ENCODE measurements at regions not wholly inside any gene's neighbourhood (a gene's known extent, or its start where the extent isn't known, plus 50 kb on each side); places are given as distances from the start of the nearest gene placed in this dataset.
A peak's percentile ranks its signal among the peaks of the same experiment; 100 is the strongest.

DNA sequence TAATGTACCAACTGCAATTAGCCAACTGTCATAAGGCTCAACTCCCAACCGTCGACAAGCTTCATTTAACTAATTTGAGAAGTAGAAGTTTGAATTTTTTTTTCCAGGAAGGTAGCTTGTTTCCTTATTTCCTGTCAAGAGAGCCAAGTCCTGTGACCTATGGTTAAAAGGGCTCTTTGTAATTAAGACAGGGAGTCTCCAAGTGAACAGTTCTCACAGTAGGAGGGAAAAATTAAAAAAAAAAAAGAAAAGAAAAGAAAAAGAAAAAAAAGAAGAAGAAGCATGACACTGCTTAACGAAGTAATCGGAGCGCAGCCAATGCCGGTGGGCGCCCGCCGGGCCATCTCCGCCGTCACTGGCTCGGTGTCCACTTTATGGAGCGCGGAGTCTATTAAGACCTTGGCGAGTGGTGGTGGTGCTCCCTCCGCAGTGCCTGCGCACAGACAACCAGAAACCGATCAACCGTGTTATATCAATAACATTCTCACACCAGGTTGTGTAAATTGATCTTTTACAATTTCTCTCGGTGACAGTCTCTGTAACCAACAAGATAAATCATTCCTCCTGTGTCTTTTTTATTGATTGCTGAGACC lies 197.2 kb upstream of the POU3F3 start:
- no peak for DNase-seq

DNA sequence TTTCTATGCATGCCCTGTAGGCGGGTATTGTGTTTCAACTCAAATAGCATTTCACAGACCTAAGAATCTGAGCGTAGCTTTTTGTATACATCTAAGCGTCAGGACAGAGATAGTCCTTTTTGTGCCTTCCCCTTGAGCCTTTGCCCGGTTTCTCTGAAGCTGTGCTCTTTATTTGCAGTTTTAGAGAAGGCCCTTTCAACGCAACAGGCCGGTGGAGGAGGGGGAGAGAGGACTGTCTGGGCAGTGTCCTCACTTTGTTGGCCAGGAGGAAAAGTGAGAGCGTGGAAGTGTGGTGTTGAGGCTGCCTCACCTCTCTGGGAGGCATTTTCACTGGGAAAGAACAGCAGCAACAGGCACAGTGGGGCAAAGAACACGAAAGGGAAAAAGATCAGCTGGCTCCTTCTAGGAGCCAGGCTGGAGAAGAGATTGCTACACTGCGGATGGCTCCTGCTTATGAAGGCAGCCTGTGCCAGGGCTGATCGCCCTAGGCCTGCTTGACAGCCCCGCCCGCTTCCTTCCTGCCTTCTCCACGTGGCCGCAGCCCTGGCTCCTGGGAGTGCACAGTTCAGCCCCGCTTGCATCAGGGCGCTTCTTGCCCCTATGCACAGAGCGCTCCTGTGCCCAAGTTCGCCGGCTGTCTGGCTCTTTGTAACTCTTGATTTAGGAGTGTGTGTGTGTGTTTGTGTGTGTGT lies 195.6 kb upstream of the POU3F3 start:
- DNase-seq = peak in 1 of 5 donors; percentile 20

DNA sequence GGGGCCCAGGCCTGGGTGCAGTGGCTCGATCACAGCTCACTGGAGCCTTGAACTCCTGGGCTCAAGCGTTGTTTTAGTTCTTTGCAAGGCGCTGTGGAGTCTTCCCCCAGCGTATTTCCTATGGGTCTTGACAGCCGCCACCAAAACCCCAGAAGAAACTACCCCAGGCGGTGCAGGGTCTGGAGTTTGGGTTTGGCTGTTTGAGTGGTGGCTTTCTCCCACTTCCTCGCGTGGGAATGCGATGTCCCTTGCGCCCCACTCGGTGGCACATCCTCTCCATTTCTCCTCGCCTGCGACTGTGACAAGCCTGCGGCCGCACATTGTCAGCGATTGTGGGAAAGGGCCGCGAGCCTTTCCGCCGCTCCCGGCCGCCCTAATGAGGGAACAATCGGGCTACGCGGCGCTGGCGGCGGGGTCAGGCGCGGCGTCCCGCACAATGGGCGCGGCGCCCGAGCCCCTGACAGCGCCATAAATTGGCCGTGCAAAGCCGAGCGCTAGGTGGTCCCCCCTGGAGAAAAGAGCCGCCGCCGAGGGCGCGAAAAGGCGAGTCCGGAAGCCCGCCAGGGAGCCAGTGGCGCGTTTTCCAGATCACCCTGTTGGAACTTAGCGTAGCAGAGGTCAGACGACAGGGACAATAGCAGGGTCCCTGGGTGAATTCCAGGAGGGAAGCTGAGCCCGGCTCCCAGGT lies 194.9 kb upstream of the POU3F3 start:
- DNase-seq = no peak

DNA sequence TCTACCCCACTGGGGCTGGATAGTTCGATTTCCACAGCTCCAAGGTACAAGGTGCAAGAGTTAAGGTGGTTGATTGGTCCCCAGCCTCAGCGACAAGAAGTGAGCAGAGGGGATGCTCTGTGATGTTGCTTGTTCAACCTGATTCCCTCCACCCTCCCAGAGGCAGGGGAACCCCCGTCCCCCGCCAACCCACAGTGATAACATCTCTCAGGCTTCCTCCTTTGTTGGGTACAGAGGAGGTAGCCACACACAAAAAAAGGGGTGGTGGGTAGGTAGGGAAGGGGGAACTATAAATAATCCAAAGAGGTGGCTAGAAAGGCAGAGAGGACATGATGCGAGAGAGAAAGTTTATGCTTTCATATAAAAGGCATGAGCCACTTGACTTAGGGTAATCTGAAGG lies 192.9 kb upstream of the POU3F3 start:
- no peak for DNase-seq

DNA sequence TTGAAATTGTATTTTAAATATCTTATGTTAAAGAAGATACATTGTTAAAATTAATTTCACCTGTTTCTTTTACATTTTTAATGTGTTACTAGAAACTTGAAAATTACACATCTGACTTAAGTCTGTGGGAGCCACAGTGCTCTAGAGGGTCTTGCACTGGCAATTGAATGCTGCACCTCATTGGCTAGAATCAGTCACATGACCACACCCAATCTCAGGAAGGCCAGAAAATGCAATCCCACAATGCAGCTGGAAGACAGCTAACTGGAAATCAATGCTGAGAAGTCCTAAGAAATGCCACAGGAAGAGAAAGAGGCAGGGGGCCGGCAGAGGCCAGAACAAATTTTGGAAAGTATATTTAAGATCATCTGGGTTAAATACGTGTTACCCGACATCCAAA lies 189.2 kb upstream of the POU3F3 start:
- no peak for DNase-seq

DNA sequence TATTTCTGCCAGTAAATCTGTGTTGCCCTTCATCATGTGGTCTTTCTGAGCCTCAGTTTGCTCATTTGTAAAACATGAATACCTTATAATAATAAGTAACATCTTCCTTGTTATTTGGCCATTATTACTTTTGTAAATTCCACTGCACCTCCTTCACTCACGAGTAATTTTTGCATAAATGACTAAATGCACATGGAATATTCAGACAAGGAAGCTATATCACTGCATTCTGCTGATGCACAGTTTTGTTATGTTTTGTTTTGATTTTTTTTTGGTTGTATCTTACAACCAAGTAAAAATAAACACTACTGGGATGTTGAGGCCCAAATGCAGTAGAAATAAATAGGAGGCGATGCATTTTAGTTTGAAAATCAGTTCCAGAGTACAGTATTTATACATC lies 185.3 kb upstream of the POU3F3 start:
- no peak for DNase-seq

DNA sequence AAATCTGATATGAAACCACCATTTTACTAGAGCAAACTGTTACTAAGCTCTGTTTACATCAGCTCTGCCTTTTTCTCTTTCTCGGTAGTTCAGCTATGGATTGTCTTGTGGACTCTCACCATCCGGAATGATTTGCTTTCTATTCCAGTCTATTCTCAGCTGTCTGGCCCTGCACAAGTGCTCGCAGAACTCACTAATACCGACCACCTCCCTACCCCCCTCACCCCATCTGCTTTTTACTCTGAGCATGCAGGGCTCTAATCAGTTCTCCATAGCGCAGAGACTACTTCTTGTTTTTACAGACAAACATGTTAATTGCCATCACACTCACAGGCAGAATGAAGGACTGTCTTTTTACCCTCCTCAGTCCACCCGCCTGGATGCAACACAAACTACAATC lies 180.7 kb upstream of the POU3F3 start:
- DNase-seq = no peak

DNA sequence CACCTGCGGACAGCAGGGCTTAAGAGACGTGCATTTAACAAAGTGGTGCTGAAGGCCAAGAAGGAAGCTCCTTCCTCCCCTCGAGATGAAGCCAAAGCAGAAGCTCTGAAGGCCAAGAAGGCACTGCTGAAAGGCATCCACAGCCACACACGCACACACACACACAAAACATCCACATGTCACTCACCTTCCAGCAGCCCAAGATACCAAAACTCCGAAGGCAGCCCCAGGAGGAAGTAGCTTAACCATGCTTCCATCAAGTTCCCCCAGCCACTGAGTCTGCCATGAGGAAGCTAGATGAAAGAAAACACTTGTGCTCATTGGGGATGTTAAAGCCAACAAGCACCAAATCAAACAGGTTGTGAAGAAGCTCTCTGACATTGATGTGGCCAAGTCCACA lies 175.7 kb upstream of the POU3F3 start:
- DNase-seq = no peak

DNA sequence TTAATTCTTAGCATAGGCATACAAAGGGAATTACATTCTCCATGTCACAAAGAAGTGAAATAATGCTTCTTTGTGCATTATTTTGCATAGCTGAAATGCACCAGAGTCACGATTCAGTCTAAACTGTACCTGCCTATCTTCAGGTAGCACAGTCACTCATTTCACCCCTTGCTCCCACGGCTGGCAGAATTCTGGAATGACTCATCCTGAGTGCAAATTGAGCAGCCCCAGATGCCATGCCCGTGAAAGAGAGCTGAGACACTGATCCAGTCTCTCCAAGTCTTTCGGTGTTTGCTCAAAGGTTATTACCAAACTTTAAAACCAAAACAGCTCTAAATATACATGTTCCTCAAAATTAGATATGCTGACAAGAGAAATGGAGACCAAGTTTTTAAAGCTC lies 168.3 kb upstream of the POU3F3 start:
- no peak for DNase-seq

DNA sequence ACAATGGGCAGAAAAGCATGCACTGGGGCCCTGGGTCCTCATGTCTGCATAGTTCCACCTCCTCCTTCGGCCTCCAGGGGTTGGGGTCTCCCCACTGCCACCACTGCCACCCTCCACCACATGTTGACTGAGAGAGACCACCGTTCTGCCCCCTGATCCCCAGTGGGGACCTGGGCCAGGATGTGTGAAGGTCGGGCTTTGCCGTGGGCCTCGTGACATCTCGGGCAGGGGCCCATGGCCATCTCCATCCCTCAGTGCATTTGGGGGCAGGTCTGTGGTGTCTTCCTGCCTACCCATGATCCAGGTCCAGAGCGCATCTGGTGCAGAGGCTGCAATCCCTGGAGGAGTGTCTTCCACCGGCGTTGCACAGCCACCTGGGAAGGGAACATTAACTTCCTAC lies 166.8 kb upstream of the POU3F3 start:
- no peak for DNase-seq

DNA sequence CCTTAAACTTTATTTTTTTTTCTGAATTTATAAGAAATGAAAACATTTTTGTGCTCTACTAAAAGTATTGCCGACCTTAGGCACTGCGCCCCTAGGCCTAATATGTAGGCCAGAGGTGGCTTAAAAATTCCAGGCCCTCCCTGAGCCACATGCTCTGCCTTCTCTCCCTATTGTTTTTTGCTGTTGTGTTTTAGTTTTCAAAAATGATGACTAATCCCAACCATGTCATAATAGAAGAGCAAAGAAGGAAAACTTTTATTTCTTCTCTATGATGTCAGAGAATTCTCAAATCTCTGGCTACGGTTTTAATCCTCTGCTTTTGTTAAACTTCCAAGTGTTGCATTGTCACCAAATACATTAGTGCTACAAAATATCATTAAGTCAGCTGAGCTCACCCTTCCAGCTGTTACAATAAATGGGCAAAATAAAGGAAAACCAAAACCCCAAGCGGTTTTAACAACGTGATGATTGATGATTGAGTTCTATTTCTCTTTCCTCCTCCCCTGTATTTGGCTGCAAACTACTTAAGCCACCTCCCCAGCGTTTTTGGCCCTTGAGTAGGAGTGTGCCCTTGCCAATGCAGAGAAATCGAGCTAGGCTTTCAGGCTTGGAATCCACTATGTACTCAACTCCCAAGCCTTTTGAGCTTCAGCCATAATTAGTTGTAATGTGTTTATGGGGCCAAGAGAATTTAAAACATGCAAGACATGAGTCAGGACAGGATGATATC lies 163.5 kb upstream of the POU3F3 start:
- DNase-seq = no peak

DNA sequence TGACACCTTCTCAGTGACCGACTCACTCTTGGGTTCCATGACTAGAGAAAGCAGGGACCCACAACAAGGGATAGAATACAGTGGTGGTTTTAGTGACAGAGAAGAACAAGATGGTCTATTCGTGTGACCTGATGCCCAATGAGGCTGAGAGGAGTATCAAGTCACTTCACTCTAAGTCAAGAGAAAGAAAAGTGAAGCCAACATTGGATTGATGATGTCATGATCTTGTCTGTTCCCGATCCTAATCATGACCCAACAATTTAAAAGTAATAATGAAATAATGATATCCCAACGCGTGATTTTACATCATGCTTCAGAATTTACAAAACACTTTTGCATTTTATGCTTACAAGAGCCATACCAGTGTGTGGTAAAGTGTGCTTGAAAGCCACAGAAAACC lies 155.6 kb upstream of the POU3F3 start:
- no peak for DNase-seq

DNA sequence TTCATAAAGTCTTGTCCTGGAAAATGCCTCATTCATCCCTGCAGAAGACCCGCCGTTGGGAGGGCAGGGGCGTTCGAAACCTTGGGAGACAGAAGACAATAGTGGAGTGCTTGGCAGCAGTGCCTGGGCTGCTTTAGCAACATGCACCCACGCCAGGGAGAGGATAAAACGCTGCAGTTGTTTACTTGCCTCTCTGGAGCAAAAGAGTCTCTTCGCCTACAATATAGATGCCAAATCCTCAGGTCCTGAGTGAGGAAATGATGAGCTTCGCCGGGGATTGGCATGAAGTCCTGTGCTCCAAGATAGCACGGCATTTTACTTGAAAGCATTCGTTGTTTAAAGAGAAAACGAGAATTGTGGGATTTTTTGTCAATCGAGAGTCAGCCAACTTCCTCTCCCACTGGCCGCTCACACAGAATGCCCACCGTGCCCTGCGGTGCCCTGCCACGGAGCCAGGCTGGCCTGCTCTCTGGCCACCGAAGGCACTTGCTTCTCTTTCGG lies 152.5 kb upstream of the POU3F3 start:
- no peak for DNase-seq

DNA sequence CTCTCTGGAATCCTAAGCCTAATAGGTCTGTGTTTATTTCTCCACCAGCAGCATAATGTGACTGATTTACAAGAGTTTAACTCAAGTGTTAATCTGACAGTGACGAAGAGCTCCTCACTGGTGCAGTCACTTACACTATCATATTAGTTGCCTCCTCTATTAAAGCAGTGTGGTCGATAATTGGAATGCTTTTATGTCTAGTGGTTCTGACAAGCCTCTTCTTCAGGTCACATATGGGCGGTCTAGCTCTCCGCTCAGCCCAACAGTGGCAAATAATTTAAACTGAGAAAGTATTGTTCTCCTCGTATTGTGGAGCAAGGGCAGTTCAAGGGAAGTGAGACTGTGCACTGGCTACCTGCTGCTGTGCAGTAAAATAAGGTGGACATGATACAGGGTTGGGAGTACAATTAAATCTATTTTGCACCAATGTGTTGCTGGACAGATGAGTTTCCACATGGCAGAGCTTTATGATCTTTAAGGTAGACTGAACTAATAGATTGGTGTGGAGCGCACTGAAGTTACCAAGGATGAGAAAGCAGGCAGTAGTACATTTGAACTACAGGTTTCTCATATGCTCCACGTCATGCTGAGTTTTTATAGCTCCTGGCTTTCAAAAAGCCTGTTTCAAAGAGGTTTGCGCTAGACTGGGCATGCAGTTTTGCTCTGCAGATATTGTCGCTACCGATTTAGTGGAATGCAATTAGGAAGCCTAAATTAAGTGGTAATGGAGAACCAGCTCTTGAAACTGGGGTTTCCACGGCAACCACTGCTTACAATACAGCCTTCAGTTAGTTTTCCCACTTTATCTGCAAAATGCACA lies 151.7 kb upstream of the POU3F3 start:
- no peak for DNase-seq

DNA sequence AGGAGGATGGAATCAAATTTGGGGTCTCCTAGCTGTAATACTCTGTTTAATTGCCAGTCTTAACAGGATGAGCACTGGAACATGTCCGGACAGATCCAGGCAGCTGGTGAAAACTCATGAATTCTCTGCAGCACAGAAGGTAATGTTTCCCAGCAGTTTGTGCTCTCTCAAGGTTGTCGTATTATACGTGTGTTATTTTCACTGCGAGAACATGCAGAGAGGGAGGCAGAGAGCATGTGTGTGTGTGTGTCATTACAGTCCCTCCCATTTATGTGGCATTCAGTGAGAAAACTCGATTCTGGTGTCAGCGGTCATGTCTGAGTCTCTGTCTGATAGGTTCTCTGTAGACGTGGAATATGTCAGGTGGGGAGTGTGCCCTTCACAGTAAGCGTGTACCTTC lies 150.2 kb upstream of the POU3F3 start:
- no peak for DNase-seq

DNA sequence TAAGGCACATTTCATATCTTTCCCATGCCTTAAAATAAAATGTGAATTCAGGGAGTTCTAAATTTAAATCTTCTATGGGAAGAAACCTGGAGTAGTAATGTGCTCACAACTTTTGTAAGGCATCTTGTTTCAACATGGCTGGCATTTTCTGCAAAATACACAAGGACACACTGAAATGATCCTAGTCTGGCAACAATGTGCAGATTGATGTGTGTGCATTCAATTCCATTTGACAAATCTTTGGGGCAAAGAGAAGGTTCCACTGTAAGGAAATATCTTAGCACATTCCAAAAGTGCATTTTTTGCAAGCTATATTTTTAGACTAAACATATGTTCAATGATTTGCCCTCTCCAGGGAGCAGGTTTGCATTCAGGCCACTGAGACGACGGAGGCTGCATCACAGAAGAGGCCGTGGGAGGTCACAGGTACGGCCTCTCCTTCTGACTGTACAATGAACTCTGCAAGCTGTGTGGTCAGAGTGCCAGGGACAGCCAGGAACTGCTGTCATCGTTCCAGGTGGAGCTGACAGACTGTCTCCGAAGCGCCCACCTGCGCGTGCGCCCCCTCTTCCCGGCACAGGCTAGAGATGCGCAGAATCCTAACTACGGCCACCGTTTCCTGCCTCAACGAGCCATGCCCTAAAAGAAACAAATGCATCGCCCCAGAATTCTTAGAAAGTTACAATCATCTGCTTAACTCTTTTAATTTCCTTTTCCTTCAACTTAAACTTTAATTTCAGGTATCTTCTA lies 149.2 kb upstream of the POU3F3 start:
- no peak for DNase-seq

DNA sequence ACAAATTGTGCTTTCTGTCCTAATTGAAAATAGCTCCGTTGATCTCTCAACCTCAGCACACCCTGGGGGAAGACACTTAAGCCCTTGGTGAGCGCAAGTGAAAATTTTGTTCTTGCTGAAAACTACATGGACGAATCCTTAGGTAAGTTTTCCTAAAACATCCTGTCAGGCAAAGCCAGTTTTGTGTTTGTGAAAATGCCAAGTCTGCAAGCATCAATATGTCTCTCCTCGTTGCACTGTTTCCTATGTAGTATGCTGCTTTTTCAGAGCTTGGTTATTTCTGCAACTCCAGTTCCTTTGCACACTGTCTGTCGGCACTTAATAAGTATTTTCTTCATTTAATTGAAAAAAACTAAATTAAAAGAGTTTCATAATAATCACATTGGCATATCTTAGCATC lies 146.9 kb upstream of the POU3F3 start:
- no peak for DNase-seq

DNA sequence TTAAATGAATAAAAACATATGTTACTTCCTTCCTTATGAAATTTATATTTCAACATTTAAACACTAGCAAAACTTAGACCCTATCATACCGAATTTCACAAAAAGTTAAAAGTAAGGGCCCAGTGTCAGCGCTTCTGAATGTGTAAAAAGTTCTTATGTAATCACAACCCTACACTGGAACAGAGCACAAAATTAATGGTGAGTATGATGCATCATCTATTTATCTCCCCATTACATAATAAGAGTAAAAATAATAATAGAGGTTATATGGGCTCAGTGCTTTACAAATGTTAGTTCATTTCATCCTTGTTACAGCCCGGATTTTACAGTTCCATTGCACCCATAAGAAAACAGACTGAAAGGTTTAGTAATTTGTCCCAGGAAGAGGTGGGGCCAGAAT lies 144.9 kb upstream of the POU3F3 start:
- no peak for DNase-seq

DNA sequence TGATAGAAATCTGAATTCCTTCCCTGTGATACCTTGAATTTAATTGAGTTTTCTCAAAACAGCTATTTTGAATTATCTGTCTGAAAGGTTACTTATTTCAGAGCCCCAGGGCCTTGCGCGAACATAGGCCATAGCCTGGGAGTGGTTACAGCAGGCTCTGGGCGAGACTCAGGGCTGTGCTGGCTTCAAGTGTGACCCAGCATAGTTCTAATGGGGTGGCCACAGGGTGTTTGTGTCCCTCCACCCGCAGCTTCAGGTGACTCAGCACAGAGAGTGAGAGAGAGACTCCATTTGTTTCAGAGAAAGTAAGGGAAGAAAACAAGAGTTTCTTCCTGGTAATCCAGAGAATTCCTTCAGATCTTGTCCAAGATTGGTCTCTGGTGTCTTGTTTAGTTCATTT lies 137.9 kb upstream of the POU3F3 start:
- DNase-seq = no peak

DNA sequence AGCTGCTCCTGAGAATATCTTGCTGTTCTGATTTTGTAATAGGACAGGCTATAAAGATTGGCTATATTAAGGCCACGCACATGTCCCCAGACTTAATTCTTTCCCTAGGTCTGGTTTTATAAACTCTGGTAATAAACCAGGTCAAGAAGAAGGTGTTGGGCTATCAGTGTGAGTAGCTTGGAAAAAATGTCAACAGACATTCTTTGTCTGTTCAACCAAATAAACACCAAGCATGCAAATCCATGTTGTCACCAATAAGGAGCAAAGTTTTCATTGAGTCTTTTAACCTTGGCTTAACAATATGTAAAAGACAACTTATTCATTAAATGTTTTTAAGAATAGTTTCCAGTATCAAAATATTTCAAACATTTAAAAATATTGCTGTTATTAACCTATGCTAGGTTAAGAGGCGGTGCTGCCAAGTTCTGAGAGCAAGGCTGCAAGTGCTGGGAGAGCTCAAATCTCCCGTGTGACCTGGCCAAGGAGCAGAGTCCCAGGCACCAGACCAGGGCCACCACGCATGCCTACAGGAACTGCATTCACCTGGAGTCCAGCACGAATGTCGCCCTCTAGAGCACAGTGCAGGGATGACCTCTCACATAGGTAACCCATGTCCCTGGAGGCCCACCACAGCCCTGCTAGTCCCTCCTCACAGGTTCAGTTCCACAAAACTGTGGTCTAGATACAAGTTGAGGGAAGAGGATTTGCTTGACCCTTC lies 120.5 kb upstream of the POU3F3 start:
- no peak for DNase-seq

DNA sequence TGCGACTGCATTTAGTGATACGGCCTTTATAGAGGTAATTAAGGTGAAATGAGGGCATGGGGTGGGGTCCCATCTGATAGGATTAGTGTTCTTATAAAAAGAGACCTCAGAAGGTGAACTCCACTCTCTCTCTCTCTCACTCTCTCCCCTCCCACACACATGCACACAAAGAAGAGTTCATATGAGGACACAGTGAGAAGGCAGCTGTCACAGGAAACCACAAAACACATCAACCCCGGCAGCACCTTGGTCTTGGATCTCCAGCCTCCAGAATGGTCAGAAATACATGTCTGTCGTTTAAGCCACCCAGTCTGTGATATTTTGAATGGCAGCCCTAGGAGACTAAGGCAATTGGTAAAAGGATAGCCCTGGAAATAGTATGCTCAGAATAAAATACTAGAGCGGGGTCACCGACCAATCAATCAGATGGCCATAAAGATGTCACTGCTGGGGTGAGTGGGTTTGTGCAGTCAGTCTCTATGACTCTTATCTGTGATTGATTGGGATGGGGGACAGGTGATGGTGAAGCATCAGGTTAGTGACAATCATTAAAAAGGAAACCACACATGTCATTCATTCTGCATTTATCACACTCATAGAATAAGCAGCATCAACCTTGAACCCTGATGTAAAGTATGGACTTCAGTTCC lies 118.9 kb upstream of the POU3F3 start:
- no peak for DNase-seq

Measured in T-helper 1 cell (primary cell).